GM19438 (cell line): ENCODE measurements at regions not wholly inside any gene's neighbourhood (a gene's known extent, or its start where the extent isn't known, plus 50 kb on each side); places are given as distances from the start of the nearest gene placed in this dataset.
"Not testable (repeated sequence)": the region's sequence is repeated elsewhere in the genome, so short reads cannot be mapped to it uniquely, and the experiment has no call there.

Source experiments
- ATAC-seq: cut with Tn5 transposase; IDR thresholded peaks from one replicate; pipeline ENCODE4 v1.9.1; 2021; ENCODE audit warnings: low read depth; ENCODE audit not compliant: unreplicated experiment

GRCh38 chr3:176376531-176376930 is 820.8 kb downstream of the TBL1XR1 start:
- ATAC-seq = no peak

GRCh38 chr3:176375519-176375918 is 821.8 kb downstream of the TBL1XR1 start:
- no peak for ATAC-seq

GRCh38 chr3:176362191-176362731 is 835.0 kb downstream of the TBL1XR1 start:
- ATAC-seq = no peak

GRCh38 chr3:176359211-176359610 is 838.1 kb downstream of the TBL1XR1 start:
- no peak for ATAC-seq

- no peak for ATAC-seq
Measured at GRCh38 chr3:176357891-176358290, 839.4 kb downstream of the TBL1XR1 start.

- ATAC-seq = no peak
Measured at GRCh38 chr3:176354843-176355242, 842.4 kb downstream of the TBL1XR1 start.

- ATAC-seq = no peak
Measured at GRCh38 chr3:176352716-176353334, 844.5 kb downstream of the TBL1XR1 start.

- no peak for ATAC-seq
Measured at GRCh38 chr3:176351408-176351807, 845.9 kb downstream of the TBL1XR1 start.

GRCh38 chr3:176349706-176350105 is 847.6 kb downstream of the TBL1XR1 start:
- ATAC-seq = no peak

- ATAC-seq = no peak
Measured at GRCh38 chr3:176347424-176348146, 849.7 kb downstream of the TBL1XR1 start.

GRCh38 chr3:176341963-176342362 is 855.3 kb downstream of the TBL1XR1 start:
- ATAC-seq = no peak

- ATAC-seq = no peak
Measured at GRCh38 chr3:176328666-176329065, 868.6 kb downstream of the TBL1XR1 start.

- ATAC-seq = no peak
Measured at GRCh38 chr3:176328198-176328597, 869.1 kb downstream of the TBL1XR1 start.

- ATAC-seq = not testable (repeated sequence)
Measured at GRCh38 chr3:176326894-176327490, 870.3 kb downstream of the TBL1XR1 start.

- not testable (repeated sequence) for ATAC-seq
Measured at GRCh38 chr3:176321532-176321931, 875.8 kb downstream of the TBL1XR1 start.

- ATAC-seq = no peak
Measured at GRCh38 chr3:176321099-176321498, 876.2 kb downstream of the TBL1XR1 start.

GRCh38 chr3:176313426-176313825 is 883.9 kb downstream of the TBL1XR1 start:
- ATAC-seq = no peak

GRCh38 chr3:176310641-176311040 is 886.6 kb downstream of the TBL1XR1 start:
- ATAC-seq = no peak

- ATAC-seq = no peak
Measured at GRCh38 chr3:176302271-176302670, 895.0 kb downstream of the TBL1XR1 start.

GRCh38 chr3:176296066-176296597 is 901.1 kb downstream of the TBL1XR1 start:
- no peak for ATAC-seq

- no peak for ATAC-seq
Measured at GRCh38 chr3:176293276-176293675, 904.0 kb downstream of the TBL1XR1 start.
